ENCODE measurements at regions not wholly inside any gene's neighbourhood (a gene's known extent, or its start where the extent isn't known, plus 50 kb on each side); places are given as distances from the start of the nearest gene placed in this dataset.
"Not testable (repeated sequence)": the region's sequence is repeated elsewhere in the genome, so short reads cannot be mapped to it uniquely, and the experiment has no call there.

GRCh38 chr5:18003784-18004183, 369.5 kb downstream of the TAF11L14 start:
- Mint-ChIP-seq H3K36me3 (ENCODE audit: low read depth) (no peaks in the 10 kb centered on the region), H3K27me3 (no peaks in the 10 kb centered on the region), H3K4me3 (no peak overlapping the region), H3K9me3 (peaks cover 11% of the 10 kb centered on the region), H3K4me1 (ENCODE audit: low read depth) (no peaks in the 10 kb centered on the region), H3K27ac (no peak overlapping the region)
- DNase-seq, result no peak
- ATAC-seq, result no peak
- CTCF ChIA-PET, result no interaction called here
- intact Hi-C loops (cut with micrococcal nuclease), result no loop called here
- POLR2A ChIA-PET, result no interaction called here
- no peak for TF ChIP-seq CTCF (IDR thresholded peaks at IDR 0.05)

GRCh38 chr5:18006235-18006634, 372.0 kb downstream of the TAF11L14 start:
- DNase-seq; POLR2A ChIA-PET; H3K36me3 Mint-ChIP-seq (ENCODE audit: low read depth); H3K4me3 Mint-ChIP-seq; intact Hi-C loops (cut with micrococcal nuclease); H3K27ac Mint-ChIP-seq; ATAC-seq; CTCF ChIA-PET; H3K4me1 Mint-ChIP-seq (ENCODE audit: low read depth); H3K27me3 Mint-ChIP-seq: not testable (repeated sequence)
- H3K9me3 Mint-ChIP-seq, result peaks cover 16% of the 10 kb centered on the region

- Mint-ChIP-seq H3K27me3 (no peaks in the 10 kb centered on the region), H3K4me3 (no peak overlapping the region), H3K4me1 (ENCODE audit: low read depth) (no peaks in the 10 kb centered on the region), H3K9me3 (peaks cover 16% of the 10 kb centered on the region), H3K36me3 (ENCODE audit: low read depth) (no peaks in the 10 kb centered on the region), H3K27ac (no peak overlapping the region)
- no peak for TF ChIP-seq CTCF (IDR thresholded peaks at IDR 0.05)
- DNase-seq (no peak), ATAC-seq (no peak)
- intact Hi-C loops (cut with micrococcal nuclease), result no loop called here
- ChIA-PET POLR2A (no interaction called here), CTCF (no interaction called here)
Measured at GRCh38 chr5:18008940-18009339, 374.7 kb downstream of the TAF11L14 start.

- H3K27me3 Mint-ChIP-seq, result no peaks in the 10 kb centered on the region
- intact Hi-C loops (cut with micrococcal nuclease), result no loop called here
- no peaks in the 10 kb centered on the region for H3K4me1 Mint-ChIP-seq (ENCODE audit: low read depth)
- no peak for ATAC-seq
- ChIA-PET CTCF (no interaction called here), POLR2A (interaction anchor here (0.6 kb wide), 1 partner anchor 130 kb away, joined by 3 read pairs; no protein-coding TSS in a partner anchor)
- DNase-seq, result no peak
- peaks cover 15% of the 10 kb centered on the region for H3K9me3 Mint-ChIP-seq
- no peaks in the 10 kb centered on the region for H3K36me3 Mint-ChIP-seq (ENCODE audit: low read depth)
- H3K27ac Mint-ChIP-seq, result no peak overlapping the region
- TF ChIP-seq CTCF (IDR thresholded peaks at IDR 0.05), result no peak
- no peak overlapping the region for H3K4me3 Mint-ChIP-seq
Measured at GRCh38 chr5:18010053-18010452, 375.8 kb downstream of the TAF11L14 start.

GRCh38 chr5:18018472-18018871, 384.2 kb downstream of the TAF11L14 start:
- Mint-ChIP-seq H3K27ac (no peak overlapping the region), H3K36me3 (ENCODE audit: low read depth) (no peaks in the 10 kb centered on the region), H3K27me3 (no peaks in the 10 kb centered on the region), H3K4me1 (ENCODE audit: low read depth) (no peaks in the 10 kb centered on the region), H3K4me3 (no peak overlapping the region), H3K9me3 (peaks cover 13% of the 10 kb centered on the region)
- DNase-seq, result no peak
- intact Hi-C loops (cut with micrococcal nuclease), result no loop called here
- no peak for ATAC-seq
- ChIA-PET CTCF (no interaction called here), POLR2A (no interaction called here)
- no peak for TF ChIP-seq CTCF (IDR thresholded peaks at IDR 0.05)

GRCh38 chr5:18023275-18023674, 389.0 kb downstream of the TAF11L14 start:
- Mint-ChIP-seq H3K27me3 (no peaks in the 10 kb centered on the region), H3K9me3 (peaks cover 10% of the 10 kb centered on the region), H3K4me1 (ENCODE audit: low read depth) (no peaks in the 10 kb centered on the region), H3K36me3 (ENCODE audit: low read depth) (no peaks in the 10 kb centered on the region), H3K27ac (no peak overlapping the region), H3K4me3 (no peak overlapping the region)
- ChIA-PET CTCF (no interaction called here), POLR2A (no interaction called here)
- intact Hi-C loops (cut with micrococcal nuclease), result no loop called here
- DNase-seq (no peak), ATAC-seq (no peak)
- no peak for TF ChIP-seq CTCF (IDR thresholded peaks at IDR 0.05)

Measured in activated CD8-positive, alpha-beta T cell treated with anti-CD3 and anti-CD28 coated beads for 36 hours (primary cell).